ENCODE measurements at regions not wholly inside any gene's neighbourhood (a gene's known extent, or its start where the extent isn't known, plus 50 kb on each side); places are given as distances from the start of the nearest gene placed in this dataset.

- DNase-seq: no peak
- no peaks in the 10 kb centered on the region for H3K27me3 ChIP-seq
- no peaks in the 10 kb centered on the region for H3K36me3 ChIP-seq
- H3K4me1 ChIP-seq: no peaks in the 10 kb centered on the region
- TF ChIP-seq CTCF (IDR thresholded peaks at IDR 0.05): no peak
- TF ChIP-seq POLR2A (IDR thresholded peaks at IDR 0.05): no peak
- no peaks in the 10 kb centered on the region for H3K9me3 ChIP-seq
- H3K4me3 ChIP-seq (replicated peaks in 1 of 3): no peak overlapping the region
- 90 to 95% methylated on average over 4 of the region's 4 CpGs for WGBS, 2 donors
- no peak overlapping the region for H3K27ac ChIP-seq
- intact Hi-C loops (cut with DNase I): no loop called here
Observed at GRCh38 chr9:106620866-106621265, 242.1 kb upstream of the ZNF462 start.

GRCh38 chr9:106621313-106622163 lies 241.4 kb upstream of the ZNF462 start:
- Histone ChIP-seq H3K27me3 (no peaks in the 10 kb centered on the region), H3K4me3 (replicated peaks in 1 of 3) (no peak overlapping the region), H3K4me1 (no peaks in the 10 kb centered on the region), H3K9me3 (no peaks in the 10 kb centered on the region), H3K36me3 (no peaks in the 10 kb centered on the region), H3K27ac (no peak overlapping the region)
- WGBS, 2 donors: 69 to 70% methylated on average over 14 of the region's 14 CpGs
- intact Hi-C loops (cut with DNase I): no loop called here
- no peak for DNase-seq
- TF ChIP-seq POLR2A (IDR thresholded peaks at IDR 0.05) (no peak), CTCF (IDR thresholded peaks at IDR 0.05) (no peak)

- Histone ChIP-seq H3K4me3 (replicated peaks in 1 of 3) (no peak overlapping the region), H3K9me3 (no peaks in the 10 kb centered on the region), H3K36me3 (no peaks in the 10 kb centered on the region), H3K4me1 (no peaks in the 10 kb centered on the region), H3K27ac (no peak overlapping the region), H3K27me3 (no peaks in the 10 kb centered on the region)
- no peak for DNase-seq
- intact Hi-C loops (cut with DNase I): no loop called here
- WGBS, 2 donors: 51 to 61% methylated on average over 10 of the region's 10 CpGs
- no peak for TF ChIP-seq POLR2A (IDR thresholded peaks at IDR 0.05)
- TF ChIP-seq CTCF (IDR thresholded peaks at IDR 0.05): no peak
Observed at GRCh38 chr9:106622164-106622487, 240.8 kb upstream of the ZNF462 start.

GRCh38 chr9:106623558-106623957 lies 239.4 kb upstream of the ZNF462 start:
- no peaks in the 10 kb centered on the region for H3K36me3 ChIP-seq
- no peak for TF ChIP-seq POLR2A (IDR thresholded peaks at IDR 0.05)
- no peaks in the 10 kb centered on the region for H3K9me3 ChIP-seq
- DNase-seq: no peak
- no peak overlapping the region for H3K27ac ChIP-seq
- H3K4me1 ChIP-seq: no peaks in the 10 kb centered on the region
- intact Hi-C loops (cut with DNase I): no loop called here
- no peaks in the 10 kb centered on the region for H3K27me3 ChIP-seq
- WGBS, 2 donors: 75 to 96% methylated on average over 5 of the region's 5 CpGs
- no peak overlapping the region for H3K4me3 ChIP-seq (replicated peaks in 1 of 3)

- WGBS, 2 donors: 55 to 56% methylated on average over 3 of the region's 3 CpGs
- Histone ChIP-seq H3K36me3 (no peaks in the 10 kb centered on the region), H3K4me3 (replicated peaks in 1 of 3) (no peak overlapping the region), H3K9me3 (no peaks in the 10 kb centered on the region), H3K27me3 (no peaks in the 10 kb centered on the region), H3K27ac (no peak overlapping the region), H3K4me1 (no peaks in the 10 kb centered on the region)
- no peak for DNase-seq
- intact Hi-C loops (cut with DNase I): no loop called here
- TF ChIP-seq CTCF (IDR thresholded peaks at IDR 0.05) (no peak), POLR2A (IDR thresholded peaks at IDR 0.05) (no peak)
Observed at GRCh38 chr9:106625259-106625789, 237.6 kb upstream of the ZNF462 start.
